ENCODE measurements at regions not wholly inside any gene's neighbourhood (a gene's known extent, or its start where the extent isn't known, plus 50 kb on each side); places are given as distances from the start of the nearest gene placed in this dataset.

DNA sequence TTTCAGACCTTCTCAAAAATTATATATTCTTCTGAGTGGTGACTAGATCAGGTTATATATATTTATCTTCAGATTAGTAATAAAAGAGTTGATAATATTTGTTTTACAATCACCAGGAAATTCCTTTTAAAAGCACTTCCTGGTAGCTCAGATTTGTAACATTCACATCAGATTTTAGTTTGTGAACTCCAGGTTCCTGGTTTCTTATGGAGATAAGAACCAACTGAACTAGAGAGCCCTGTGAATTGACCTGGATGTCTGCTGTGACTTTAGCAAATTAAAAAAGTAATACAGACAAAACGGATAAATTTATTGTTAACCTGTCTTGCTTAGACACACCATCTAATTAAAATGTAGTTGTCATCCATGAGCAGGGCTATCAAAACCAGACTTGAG is 868.7 kb downstream of the BCL11A start:
- no CpG with 5 or more reads among the region's 1 CpG for WGBS (ENCODE audit: insufficient coverage)
- intact Hi-C loops (cut with micrococcal nuclease): no loop called here
- Histone ChIP-seq H3K4me2 (replicated peaks; ENCODE audit: low read depth, low read length, poor library complexity, severe bottlenecking) (no peak overlapping the region), H4K20me1 (ENCODE audit: control insufficient read depth, insufficient read depth, low read length, poor library complexity, severe bottlenecking) (no peaks in the 10 kb centered on the region), H3K27ac (ENCODE audit: low read length in 2 of 2) (no peak overlapping the region), H2AFZ (ENCODE audit: insufficient read depth, low read depth, low read length, poor library complexity, severe bottlenecking) (no peak overlapping the region), H3K79me2 (ENCODE audit: control insufficient read depth, insufficient read depth, low read length) (no peaks in the 10 kb centered on the region), H3K36me3 (replicated peaks in 1 of 2; ENCODE audit: control extremely low read depth in 1 of 2, control insufficient read depth in 1 of 2, extremely low read depth in 1 of 2, insufficient read depth in 2 of 2, low read length in 1 of 2) (no peaks in the 10 kb centered on the region), H3K27me3 (replicated peaks in 1 of 4; ENCODE audit: control extremely low read depth in 1 of 4, control insufficient read depth in 3 of 4, insufficient read depth in 4 of 4, low read length in 3 of 4) (peaks cover 0 to 5% (median 0%) of the 10 kb centered on the region in 4 experiments), H3K4me1 (ENCODE audit: control insufficient read depth in 2 of 2, insufficient read depth in 2 of 2, low read length in 2 of 2) (no peaks in the 10 kb centered on the region), H3K9me3 (ENCODE audit: control extremely low read depth in 1 of 3, control insufficient read depth in 2 of 3, insufficient read depth in 1 of 3, low read length in 2 of 3) (peaks cover 0 to 2% (median 0%) of the 10 kb centered on the region in 3 donors), H3K9ac (ENCODE audit: low read length) (no peak overlapping the region), H3K4me3 (ENCODE audit: control extremely low read depth in 1 of 5, extremely low read depth in 1 of 5, insufficient read depth in 1 of 5, low read depth in 2 of 5, low read length in 4 of 5) (no peak overlapping the region)
- DNase-seq (no peak), ATAC-seq (ENCODE audit: low read depth) (no peak)
- H3K9me3 Mint-ChIP-seq (ENCODE audit: insufficient read depth): no peaks in the 10 kb centered on the region
- H3K27me3 Mint-ChIP-seq: peaks cover 9% of the 10 kb centered on the region
- H3K4me3 Mint-ChIP-seq: no peak overlapping the region
- TF ChIP-seq, protein P1, sequence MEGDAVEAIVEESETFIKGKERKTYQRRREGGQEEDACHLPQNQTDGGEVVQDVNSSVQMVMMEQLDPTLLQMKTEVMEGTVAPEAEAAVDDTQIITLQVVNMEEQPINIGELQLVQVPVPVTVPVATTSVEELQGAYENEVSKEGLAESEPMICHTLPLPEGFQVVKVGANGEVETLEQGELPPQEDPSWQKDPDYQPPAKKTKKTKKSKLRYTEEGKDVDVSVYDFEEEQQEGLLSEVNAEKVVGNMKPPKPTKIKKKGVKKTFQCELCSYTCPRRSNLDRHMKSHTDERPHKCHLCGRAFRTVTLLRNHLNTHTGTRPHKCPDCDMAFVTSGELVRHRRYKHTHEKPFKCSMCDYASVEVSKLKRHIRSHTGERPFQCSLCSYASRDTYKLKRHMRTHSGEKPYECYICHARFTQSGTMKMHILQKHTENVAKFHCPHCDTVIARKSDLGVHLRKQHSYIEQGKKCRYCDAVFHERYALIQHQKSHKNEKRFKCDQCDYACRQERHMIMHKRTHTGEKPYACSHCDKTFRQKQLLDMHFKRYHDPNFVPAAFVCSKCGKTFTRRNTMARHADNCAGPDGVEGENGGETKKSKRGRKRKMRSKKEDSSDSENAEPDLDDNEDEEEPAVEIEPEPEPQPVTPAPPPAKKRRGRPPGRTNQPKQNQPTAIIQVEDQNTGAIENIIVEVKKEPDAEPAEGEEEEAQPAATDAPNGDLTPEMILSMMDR (IDR thresholded peaks at IDR 0.05): no peak
- no peak for TF ChIP-seq EZH2 (IDR thresholded peaks at IDR 0.05; ENCODE audit: borderline replicate concordance, insufficient read depth, low read depth, low read length, poor library complexity, severe bottlenecking)
- POLR2A ChIA-PET: no interaction called here
- H3K4me1 Mint-ChIP-seq: no peaks in the 10 kb centered on the region
- CTCF ChIA-PET: no interaction called here
- no peak overlapping the region for H3K27ac Mint-ChIP-seq

DNA sequence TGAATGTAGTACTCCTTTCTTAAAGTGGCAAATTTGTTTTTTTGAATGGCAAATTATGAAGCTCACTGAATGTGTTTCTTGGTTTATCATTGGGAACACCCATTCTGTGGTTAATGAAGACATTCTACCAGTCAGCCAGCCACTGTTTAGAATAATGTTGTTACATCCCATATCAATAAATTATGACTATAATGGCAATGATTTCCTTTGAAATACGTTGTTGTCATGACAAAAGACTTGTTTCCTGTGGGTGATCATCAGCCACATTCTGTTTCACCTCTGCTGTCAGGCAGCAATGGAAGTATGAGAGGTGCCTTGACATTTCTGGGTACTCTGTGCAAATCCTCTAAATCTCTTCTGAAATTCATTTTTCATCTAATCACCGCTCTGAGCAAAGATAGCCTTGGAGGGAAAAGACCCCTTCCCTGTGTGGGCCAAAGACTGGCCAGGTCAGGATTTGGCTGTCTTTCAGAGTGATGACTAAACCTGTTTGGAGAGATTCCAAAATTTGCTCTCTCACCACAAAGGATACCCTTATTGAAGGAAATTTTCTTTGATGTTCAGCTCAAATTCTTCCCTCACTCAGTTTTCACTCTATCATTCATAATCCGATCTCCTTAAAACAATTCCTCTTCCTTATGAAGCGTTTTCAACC is 869.2 kb downstream of the BCL11A start:
- H3K36me3 ChIP-seq (replicated peaks in 1 of 2; ENCODE audit: control extremely low read depth in 1 of 2, control insufficient read depth in 1 of 2, extremely low read depth in 1 of 2, insufficient read depth in 2 of 2, low read length in 1 of 2): no peaks in the 10 kb centered on the region
- WGBS (ENCODE audit: insufficient coverage): no CpG with 5 or more reads among the region's 4 CpGs
- H3K9me3 Mint-ChIP-seq (ENCODE audit: insufficient read depth): no peaks in the 10 kb centered on the region
- H3K27me3 Mint-ChIP-seq: peaks cover 9% of the 10 kb centered on the region
- H3K27me3 ChIP-seq (replicated peaks in 1 of 4; ENCODE audit: control extremely low read depth in 1 of 4, control insufficient read depth in 3 of 4, insufficient read depth in 4 of 4, low read length in 3 of 4): peaks cover 0 to 5% (median 0%) of the 10 kb centered on the region in 4 experiments
- H3K9ac ChIP-seq (ENCODE audit: low read length): no peak overlapping the region
- ChIA-PET CTCF (no interaction called here), POLR2A (no interaction called here)
- H3K4me2 ChIP-seq (replicated peaks; ENCODE audit: low read depth, low read length, poor library complexity, severe bottlenecking): no peak overlapping the region
- no peaks in the 10 kb centered on the region for H3K4me1 Mint-ChIP-seq
- H3K27ac ChIP-seq (ENCODE audit: low read length in 2 of 2): no peak overlapping the region
- no peak overlapping the region for H3K4me3 Mint-ChIP-seq
- H3K4me1 ChIP-seq (ENCODE audit: control insufficient read depth in 2 of 2, insufficient read depth in 2 of 2, low read length in 2 of 2): no peaks in the 10 kb centered on the region
- no peak overlapping the region for H2AFZ ChIP-seq (ENCODE audit: insufficient read depth, low read depth, low read length, poor library complexity, severe bottlenecking)
- TF ChIP-seq, protein P1 (IDR thresholded peaks at IDR 0.05): no peak
- TF ChIP-seq EZH2 (IDR thresholded peaks at IDR 0.05; ENCODE audit: borderline replicate concordance, insufficient read depth, low read depth, low read length, poor library complexity, severe bottlenecking): no peak
- DNase-seq (no peak), ATAC-seq (ENCODE audit: low read depth) (no peak)
- no peak overlapping the region for H3K4me3 ChIP-seq (ENCODE audit: control extremely low read depth in 1 of 5, extremely low read depth in 1 of 5, insufficient read depth in 1 of 5, low read depth in 2 of 5, low read length in 4 of 5)
- H3K79me2 ChIP-seq (ENCODE audit: control insufficient read depth, insufficient read depth, low read length): no peaks in the 10 kb centered on the region
- peaks cover 0 to 2% (median 0%) of the 10 kb centered on the region in 3 donors for H3K9me3 ChIP-seq (ENCODE audit: control extremely low read depth in 1 of 3, control insufficient read depth in 2 of 3, insufficient read depth in 1 of 3, low read length in 2 of 3)
- no peak overlapping the region for H3K27ac Mint-ChIP-seq
- no peaks in the 10 kb centered on the region for H4K20me1 ChIP-seq (ENCODE audit: control insufficient read depth, insufficient read depth, low read length, poor library complexity, severe bottlenecking)
- intact Hi-C loops (cut with micrococcal nuclease): no loop called here
